GM18507 (cell line): ENCODE measurements at regions not wholly inside any gene's neighbourhood (a gene's known extent, or its start where the extent isn't known, plus 50 kb on each side); places are given as distances from the start of the nearest gene placed in this dataset.

ENCODE experiments used
- DNase-seq: peaks from one replicate; pipeline ENCODE4 v3.0.0; 2011; ENCODE audit warnings: low read depth; ENCODE audit not compliant: insufficient read length; ENCODE audit errors: extremely low spot score
- FAIRE-seq: peaks from 2 replicates; lab custom pipeline; 2011; peaks lifted over from hg19 to GRCh38; lab: Jason Lieb, UNC

DNA sequence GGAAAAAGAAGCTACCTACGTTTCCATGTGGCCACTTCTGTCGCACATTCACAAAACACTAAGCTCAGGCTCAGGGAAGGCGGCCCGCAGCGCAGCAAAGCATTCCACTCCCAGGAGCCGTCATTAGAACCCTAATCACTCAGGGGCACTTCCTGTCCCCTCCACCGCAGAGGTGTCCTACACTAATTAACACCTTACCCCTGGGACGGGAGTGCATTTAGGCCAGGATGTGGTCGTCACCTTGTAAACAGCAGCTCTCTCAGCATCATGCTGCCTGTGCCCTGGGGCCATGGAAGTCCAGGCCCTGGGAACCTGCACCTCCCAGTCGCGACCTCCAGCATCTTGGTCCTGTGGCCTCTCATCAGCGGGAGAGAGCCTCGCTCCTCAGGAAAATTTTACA is 359.8 kb upstream of the SALL3 start:
- FAIRE-seq (no peak), DNase-seq (no peak)

DNA sequence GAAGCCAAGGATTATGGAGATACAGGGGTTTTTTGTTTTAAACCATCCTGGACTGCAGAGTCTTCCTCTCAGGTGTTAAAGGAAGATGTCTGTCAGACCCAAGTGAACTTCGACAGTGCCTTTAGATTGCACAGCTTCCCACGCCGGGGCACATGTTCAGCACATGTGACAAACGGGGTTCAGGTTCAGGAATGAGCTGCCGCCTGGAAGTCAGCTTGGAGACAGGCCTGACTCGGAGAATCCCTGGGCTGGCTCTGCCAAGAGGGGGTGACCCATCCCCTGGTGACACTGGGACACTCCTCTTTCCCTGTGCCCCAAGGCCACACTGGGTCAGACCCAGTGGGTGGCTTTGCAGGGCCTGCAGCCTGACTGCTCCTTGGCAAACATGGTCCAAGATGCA is 359.3 kb upstream of the SALL3 start:
- no peak for DNase-seq
- FAIRE-seq = no peak

DNA sequence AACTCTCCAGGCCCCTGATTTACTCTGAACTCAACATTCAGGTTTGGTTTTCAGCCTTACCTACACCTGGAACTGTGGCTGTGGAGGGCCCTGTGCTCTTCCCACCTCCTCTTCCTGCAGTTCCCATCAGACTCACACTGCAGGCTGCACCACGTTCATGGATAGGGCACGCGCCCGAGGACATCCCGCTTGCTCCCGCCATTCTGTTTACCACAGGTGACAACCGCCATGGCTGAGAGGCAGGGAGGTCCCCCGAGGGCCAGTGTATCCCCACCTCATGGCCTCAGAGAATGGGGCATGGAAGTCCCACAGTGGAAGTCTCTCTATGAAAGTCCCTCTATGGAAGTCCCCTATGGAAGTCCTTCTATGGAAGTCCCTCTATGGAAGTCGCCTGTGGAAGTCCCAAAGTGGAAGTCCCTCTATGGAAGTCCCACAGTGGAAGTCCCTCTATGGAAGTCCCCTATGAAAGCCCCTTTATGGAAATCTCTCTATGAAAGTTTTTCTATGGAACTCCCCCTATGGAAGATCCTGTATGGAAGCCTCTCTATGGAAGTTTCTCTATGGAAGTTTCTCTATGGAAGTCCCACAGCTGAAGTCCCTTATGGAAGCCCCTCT is 358.4 kb upstream of the SALL3 start:
- DNase-seq (no peak), FAIRE-seq (no peak)

DNA sequence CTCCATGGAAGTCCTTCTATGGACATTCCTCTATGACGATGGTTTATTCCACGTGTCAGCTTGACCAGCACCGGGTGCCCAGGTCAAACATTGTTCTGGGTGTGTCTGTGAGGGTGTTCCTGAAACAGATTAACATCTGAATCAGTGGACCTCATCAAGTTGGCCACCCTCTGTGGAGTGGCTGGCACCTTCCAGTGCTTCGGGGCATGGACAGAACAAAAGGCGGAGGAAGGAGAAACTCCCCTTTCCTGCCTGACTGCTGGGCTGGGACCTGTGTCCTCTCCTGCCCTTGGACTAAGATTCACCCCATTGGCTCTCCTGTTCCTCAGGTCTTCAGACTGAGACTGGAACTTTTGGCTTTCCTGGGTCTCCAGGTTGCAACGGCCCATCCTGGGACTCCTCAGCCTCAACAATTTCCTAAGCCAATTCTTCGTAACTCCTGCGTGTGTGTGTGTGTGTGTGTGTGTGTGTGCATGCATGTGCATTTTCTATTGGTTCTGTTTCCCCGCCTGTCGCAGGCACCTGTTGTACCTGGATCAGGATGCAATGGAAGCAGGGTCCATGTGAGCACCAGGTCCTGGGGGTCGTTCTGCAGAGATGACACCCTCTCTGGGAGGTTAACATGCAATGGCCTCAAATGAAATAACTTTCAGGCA is 357.2 kb upstream of the SALL3 start:
- DNase-seq = no peak
- no peak for FAIRE-seq

DNA sequence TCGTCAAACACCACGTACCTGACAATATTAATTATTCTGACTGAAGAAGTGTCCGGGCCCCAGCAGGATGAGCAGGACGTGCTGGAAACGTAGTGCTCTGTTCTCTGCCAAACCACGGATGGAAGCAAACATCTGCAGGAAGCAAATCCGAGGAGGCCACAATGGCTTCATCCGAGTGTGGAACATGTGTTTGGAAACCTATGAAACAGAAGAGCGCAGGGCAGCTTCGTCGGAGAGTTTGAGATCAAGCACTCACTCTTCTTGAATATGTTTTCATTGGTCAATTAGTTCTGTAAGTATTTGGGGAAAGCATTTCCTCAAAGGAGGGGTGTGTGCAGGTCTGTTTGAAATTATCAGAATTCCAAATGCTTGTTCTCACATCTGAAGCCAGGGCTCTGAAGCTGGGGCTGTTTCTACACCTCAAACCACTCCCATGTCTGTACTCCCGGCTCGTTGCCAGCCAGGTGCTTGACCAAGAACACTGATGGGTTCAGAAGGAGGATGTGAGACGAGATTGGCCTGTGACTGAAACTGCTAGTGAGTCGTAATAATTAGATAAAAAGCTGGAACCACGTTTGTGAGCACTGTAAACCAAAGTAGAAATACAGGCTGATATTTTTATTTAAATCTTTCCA is 356.6 kb upstream of the SALL3 start:
- DNase-seq = no peak
- FAIRE-seq = no peak

DNA sequence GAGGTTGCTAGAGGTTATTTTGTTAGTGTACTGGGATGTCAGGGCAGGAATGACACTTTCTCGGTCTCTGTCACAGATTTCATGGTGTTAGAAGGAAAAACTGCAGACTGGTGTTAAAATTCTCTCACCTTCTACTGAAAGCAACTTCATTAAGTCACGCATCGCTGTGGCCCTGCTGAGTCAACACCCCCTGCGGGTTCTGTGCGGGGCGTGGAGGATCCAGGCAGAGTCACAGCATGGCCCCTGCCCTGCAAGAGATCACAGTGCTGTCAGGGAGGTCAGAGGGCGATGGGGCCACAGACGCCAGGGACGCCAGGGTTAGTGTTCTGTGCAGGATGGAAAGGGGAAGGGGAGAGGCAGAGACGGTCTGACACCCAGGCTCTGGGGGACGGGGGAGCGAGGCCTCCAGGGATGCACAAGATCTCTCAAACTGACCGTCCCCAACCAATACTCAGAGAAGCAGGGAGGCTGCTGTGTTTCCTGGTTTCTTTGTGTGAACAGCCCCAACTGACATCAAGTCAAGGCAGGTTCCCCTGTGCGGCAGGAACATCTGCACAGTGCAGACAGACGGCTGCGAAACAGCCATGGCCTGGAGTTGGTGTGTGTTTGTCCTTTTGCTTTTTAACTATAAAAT is 354.9 kb upstream of the SALL3 start:
- DNase-seq (no peak), FAIRE-seq (no peak)

DNA sequence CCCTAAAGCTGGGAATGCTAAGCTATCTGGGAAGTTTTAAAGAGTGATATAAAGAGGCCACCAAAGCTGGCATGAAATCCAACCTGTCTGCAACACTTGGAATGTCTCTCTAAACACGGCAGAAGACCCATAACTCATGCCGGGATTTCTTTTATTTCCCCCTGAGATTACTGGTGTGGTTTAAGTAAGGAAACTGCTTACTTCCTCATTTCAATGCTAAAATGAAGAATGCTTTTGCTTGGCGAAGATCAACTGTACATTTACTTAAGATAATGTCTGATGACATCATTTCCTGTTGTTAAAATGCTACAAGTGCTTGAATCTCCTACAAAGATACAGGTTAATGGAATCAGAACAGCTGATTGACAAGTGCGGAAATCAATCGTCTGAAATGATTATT is 353.8 kb upstream of the SALL3 start:
- FAIRE-seq = no peak
- no peak for DNase-seq

DNA sequence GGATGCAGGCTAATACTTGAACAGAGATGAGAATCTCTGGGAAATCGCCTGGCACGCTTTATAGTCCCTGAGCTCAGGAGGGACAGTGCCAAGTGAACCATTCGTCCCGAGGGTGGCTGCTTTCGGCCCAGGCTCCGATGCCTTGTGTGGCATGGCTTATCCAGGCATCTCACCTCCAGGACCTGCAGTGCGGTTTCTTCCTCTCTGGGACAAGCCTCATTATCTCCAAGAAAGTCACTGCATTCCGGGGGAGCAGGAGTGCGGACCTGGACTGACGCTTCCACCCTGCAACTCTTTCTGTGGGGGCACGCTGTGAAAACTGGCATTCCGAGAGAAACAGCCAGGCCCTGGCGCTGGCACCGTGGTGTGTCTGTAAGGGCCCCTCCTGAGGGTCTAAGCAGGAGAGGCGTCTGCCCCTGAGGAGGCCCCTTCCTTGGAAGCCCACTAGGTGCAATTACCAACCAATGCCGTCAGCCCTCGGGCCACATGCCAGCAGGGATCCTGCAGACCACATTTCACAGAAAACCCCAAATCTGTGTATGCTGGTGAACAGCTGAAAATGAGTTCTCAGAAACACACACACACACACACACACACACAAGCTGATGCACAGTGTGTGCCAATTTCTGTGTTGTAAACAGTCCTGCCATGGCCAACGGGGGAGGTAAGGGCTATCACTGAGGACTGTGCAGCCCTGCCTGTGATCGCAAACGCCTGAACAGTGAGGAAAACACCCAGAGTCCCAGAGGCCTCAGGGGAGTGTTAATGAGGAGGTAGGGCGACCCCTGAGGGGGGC is 351.9 kb upstream of the SALL3 start:
- DNase-seq = no peak
- FAIRE-seq = no peak

DNA sequence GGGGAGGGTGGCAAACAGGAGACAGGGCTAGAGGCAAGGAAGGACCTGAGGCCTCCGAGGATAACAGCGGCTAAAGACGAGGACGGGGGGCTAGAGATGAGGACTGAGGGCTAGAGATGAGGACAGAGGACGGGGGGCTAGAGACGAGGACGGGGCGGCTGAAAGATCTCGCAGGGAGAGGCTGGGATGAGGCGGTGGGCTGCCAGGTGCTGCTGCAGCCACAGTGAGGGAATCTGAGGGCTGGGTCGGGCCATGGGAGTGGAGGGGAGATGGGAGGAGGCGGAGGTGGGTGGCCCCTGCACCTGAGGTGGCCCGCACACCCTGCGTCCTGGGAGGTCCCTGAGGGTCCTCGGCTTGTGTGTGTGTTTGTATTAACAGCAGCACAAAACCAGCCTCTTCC is 350.2 kb upstream of the SALL3 start:
- FAIRE-seq (no peak), DNase-seq (no peak)

DNA sequence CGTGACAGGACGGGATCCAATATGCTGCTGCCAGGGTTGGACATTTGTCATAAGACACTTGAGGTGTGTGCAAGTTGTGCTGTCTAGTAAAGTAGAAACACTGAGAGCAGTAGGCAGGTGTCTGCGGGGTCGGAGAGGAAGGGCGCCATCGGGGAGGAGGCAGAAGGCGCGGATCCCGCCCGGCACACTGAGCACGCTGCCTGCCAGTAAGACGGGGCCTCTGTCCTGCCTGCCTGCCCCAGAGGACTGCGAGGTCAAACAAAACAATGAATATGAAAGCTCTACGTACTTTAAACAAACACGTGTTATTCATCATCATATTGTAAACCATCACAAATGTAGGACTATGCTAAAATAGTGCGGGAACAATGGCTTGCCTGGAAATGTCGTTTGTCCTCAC is 349.3 kb upstream of the SALL3 start:
- no peak for DNase-seq
- FAIRE-seq = no peak

DNA sequence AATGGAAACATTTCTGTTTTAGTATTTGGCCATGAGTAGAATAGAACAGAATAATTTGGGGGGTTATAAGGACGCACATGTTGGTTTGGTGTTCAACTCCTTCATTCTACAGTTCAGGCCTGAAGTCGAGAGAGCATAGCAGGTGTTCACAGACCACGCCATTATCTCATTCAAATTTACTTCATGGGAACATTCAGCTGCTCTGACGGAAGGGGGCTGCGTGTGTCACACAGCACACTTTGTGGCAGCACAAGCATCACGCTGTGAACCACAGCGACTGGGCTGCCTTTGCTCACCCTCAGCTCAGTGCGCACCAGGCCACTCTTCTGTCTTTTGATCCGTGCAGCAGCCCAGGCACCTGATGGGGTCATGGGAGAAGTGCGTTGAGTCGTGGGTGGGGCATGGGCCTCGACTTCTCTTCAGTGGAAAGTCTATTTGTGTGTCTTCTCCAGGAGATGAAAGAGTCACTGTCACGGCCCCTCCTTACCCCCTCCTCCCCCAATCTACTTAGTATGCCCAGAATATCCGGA is 348.6 kb upstream of the SALL3 start:
- no peak for FAIRE-seq
- DNase-seq = no peak

DNA sequence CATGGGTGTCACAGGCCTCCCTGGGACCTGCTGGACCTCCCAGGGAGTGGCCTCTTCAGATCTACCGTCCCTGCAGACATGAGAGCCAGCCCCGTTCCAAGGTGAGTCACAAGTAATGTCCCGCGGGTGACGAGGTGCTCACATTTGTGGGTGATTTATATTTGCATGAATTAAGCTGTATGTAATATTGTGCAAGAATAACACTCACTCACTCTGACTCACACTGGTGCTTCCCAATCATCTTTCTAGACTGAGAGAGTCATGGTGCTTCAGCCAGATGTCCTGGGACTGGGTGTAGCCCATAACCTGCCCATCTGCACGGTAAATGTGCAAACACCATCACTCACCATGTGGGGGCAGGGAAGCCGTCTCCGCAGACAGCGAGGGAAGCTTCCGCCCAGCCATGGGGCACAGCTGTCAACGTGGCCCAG is 347.5 kb upstream of the SALL3 start:
- FAIRE-seq (no peak), DNase-seq (no peak)

DNA sequence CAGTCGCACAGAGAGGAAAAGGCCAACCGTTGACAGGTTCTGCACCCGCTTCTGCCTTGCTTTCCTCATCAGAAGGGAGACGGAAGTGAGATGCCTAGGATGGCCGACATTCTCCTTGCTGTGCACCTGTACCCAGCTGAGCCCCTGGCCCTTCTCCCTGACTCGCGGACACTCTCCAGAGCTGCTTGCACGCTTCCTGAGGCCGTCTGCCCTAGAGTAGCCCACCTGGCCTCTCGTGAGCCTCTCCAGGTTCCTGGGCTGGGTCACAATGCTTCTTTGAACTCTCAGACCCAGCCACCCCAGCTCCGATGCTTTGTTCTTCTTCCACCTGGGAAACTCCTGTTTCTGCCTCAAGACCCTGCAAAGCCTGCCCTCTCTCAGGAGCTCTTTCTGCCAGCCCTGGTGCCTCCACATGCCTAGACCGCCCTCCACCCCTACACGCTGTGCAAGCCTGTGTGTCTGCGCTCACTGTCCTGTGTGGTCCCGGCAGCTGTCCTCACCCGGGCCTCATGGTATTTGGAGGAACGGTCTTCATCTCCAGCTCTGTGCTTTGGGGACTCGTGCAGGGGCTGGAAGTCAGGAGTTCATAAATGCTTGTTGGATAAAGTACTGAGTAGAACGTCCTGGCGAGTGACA is 345.4 kb upstream of the SALL3 start:
- DNase-seq = no peak
- FAIRE-seq = no peak

DNA sequence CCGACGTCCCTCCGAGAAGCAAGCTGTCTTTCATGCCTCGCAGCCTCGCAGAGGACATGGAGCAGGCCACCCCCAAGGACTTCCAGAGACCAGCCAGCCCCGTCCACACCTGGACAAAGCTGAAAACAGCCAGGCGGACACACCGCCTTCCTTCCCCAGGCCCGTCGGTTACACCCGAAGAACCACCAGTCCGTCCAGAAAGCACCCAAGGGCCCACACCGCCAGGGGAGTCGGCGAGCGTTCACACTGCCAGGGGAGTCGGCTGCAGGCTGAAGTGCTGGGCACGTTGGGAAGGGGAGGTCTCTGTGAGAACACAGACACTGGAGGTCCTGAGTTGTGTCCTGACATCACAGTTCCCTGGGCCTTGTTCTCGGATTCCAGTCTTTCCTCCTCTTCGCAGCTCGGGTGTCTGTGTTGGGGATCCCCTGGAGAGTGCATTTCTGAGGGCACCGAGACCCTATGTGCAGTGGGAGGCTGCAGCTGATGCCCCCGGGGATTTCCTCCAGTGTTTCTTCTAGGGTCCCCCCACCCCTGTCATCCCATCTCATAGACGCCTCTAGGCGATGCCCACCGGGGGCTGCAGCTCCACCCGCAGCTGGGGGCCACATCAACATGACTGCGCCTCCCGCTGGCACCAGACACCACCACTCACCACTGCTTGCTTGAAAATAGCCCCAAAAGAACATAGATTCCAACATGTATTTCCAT is 344.4 kb upstream of the SALL3 start:
- no peak for DNase-seq
- no peak for FAIRE-seq

DNA sequence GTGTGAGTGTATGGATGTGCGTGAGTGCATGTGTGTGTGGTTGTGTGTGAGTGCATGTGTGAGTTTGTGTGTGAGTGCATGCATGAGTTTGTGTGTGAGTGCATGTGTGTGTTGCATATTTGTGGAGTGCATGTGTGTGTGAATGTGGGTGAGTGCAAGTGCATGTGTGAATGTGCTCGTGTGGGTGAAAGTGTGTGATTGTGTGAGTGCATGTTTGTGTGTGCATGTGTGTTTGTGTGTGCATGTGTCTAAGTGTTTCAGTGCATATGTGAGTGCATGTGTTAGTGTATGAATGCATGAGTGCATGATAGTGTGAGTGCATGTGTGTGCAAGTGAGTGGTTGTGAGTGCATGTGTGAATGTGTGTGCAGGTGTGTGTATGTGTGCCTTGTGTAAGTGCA is 343.4 kb upstream of the SALL3 start:
- FAIRE-seq (no peak), DNase-seq (no peak)

DNA sequence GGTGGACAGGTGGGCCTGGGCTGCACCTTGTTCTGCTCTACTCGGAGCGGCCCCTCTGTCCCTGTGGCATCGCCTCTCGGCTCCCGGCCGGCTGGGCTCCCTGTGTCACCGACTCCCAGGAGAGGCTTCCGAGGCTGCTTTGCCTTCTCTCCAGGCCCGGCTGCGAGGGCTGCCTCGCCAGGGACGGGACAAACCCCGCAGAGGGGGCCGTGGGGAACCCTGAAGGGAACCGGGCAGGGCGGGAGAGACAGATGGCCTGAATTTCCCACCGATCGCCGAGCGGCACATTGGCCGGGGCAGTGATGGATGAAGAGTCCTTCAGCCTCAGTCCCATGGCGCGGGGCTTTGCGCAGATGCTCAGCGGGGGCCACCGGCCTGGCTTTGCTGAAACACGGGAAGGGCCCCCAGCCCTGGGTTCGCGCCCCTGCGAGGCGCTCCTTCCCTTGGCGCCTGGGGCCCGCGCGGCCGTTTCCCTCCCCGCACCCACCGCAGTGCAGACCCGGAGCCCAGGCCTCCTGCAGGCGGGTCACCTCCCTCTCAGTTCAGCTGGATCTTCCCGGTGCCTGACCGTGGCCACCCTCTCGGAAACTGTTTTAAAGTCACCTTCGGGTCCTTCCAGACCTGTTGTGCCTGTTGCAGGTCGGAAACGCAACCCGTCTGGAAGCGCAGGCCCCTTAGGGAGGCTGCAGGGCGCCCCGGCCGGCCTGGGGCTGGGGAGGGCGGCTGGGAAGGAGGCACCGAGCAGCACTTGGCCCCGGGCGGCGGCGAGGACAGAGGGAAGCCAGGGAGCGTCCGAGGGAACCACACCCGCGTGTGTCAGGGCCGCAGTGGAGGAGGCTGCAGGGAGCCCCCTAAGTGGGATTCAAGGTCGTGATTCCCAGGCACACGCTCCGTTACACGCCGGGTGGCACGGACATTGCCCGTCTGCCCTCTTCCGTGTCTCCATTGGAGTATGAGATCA is 341.9 kb upstream of the SALL3 start:
- FAIRE-seq (no peak), DNase-seq (no peak)

DNA sequence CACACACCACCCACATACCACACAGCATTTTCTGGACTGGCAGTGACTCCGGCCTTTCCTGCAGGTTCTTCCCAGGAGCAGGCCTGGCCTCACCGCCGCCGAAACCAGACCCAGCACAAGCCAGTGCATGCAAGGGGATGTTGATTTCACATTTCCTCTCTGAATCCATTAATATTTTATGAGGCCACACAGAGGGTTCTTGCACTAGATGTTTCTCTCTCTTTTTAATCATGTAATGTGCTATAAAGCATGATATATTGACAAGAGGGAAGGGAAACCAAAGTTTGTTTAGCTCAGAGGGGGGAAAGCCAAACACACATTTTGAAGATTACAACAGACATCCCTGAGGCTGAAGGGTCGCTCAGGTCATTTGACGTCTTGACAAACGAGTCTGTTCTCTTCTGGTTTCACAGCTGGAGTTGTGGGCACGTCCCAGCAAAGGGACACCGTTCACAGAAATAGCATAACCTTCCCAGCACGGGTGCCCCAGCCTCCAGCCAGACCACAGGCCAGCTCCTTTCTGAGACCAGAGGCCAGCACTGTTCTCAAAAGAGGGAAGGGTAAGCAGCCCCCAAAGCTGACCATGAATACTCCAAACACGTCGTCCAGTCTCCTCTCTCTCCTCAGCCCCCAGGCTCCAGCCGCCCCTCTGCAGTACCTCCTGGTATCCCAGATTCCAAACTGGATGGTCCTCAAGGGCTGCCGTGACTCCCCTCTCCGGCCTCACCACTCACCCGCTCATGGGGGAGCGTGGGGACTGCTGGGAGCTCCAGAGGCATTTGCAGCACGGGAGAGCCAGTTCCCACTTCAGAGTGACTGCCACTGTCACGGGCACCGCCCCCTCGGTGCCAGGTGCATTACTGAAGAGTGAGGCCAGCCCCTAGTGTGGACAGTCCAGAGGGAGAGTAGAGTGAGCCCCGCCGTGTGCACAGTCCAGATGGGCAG is 340.3 kb upstream of the SALL3 start:
- no peak for DNase-seq
- FAIRE-seq = no peak
